ENCODE measurements at regions not wholly inside any gene's neighbourhood (a gene's known extent, or its start where the extent isn't known, plus 50 kb on each side); places are given as distances from the start of the nearest gene placed in this dataset.

- Histone ChIP-seq H3K27ac (ENCODE audit: low read depth, low read length) (no peak overlapping the region), H3K18ac (ENCODE audit: extremely low read depth, low read length) (no peak overlapping the region), H3K14ac (ENCODE audit: insufficient read length) (no peak overlapping the region), H4K5ac (ENCODE audit: insufficient read length, low read depth, low read length) (no peak overlapping the region), H4K20me1 (replicated peaks in 1 of 2; ENCODE audit: control insufficient read depth in 1 of 2, insufficient read depth in 2 of 2, low read length in 2 of 2) (no peaks in the 10 kb centered on the region), H3K4ac (replicated peaks; ENCODE audit: insufficient read length, low read depth, low read length) (no peak overlapping the region), H2AK5ac (ENCODE audit: low read depth, low read length) (no peak overlapping the region), H3K27me3 (replicated peaks in 1 of 4; ENCODE audit: control insufficient read depth in 3 of 4, extremely low read depth in 1 of 4, insufficient read depth in 3 of 4, low read length in 3 of 4) (no peaks in the 10 kb centered on the region), H3K4me3 (ENCODE audit: extremely low read depth in 1 of 4, insufficient read depth in 2 of 4, low read depth in 3 of 4, low read length in 4 of 4) (no peak overlapping the region), H4K8ac (ENCODE audit: extremely low read depth, insufficient read depth, low read length) (no peak overlapping the region), H2BK20ac (ENCODE audit: low read length) (no peak overlapping the region), H2BK12ac (ENCODE audit: low read depth, low read length) (no peak overlapping the region), H2BK120ac (replicated peaks; ENCODE audit: low read depth, low read length) (no peak overlapping the region), H3K79me1 (ENCODE audit: low read depth, low read length) (no peaks in the 10 kb centered on the region), H3K23ac (ENCODE audit: insufficient read length) (no peak overlapping the region), H3K36me3 (ENCODE audit: control insufficient read depth in 2 of 4, insufficient read depth in 4 of 4, low read length in 3 of 4) (no peaks in the 10 kb centered on the region), H3K56ac (replicated peaks; ENCODE audit: insufficient read length, low read depth, low read length) (no peak overlapping the region), H2BK5ac (ENCODE audit: low read depth, low read length) (no peak overlapping the region), H3K23me2 (ENCODE audit: low read depth, low read length) (no peaks in the 10 kb centered on the region), H3K4me1 (replicated peaks in 1 of 4; ENCODE audit: control insufficient read depth in 3 of 4, insufficient read depth in 4 of 4, low read length in 3 of 4) (no peaks in the 10 kb centered on the region), H3K79me2 (ENCODE audit: control insufficient read depth in 1 of 2, insufficient read depth in 2 of 2, low read length in 2 of 2) (no peaks in the 10 kb centered on the region), H4K91ac (replicated peaks; ENCODE audit: insufficient read length, low read length) (no peak overlapping the region), H2BK15ac (ENCODE audit: low read length) (no peak overlapping the region), H3K4me2 (ENCODE audit: insufficient read depth in 1 of 2, low read depth in 2 of 2, low read length in 2 of 2) (no peak overlapping the region), H3K9ac (replicated peaks in 1 of 4; ENCODE audit: extremely low read depth in 1 of 4, low read depth in 3 of 4, low read length in 3 of 4) (no peak overlapping the region), H3K9me3 (ENCODE audit: insufficient read depth in 2 of 2, low read depth in 1 of 2, low read length in 1 of 2) (no peaks in the 10 kb centered on the region), H2AFZ (ENCODE audit: low read length) (no peak overlapping the region)
- DNase-seq (ENCODE audit: low read depth in 1 of 2, low spot score in 2 of 2) (no peak), FAIRE-seq (no peak)
- ChIA-PET POLR2A (ENCODE audit: partially characterized antibody) (no interaction called here), CTCF (ENCODE audit: partially characterized antibody) (no interaction called here)
- 100% methylated on average over 1 of the region's 1 CpG; no CpG with 5 or more reads in 1 of the 2 experiments for WGBS, 2 experiments (ENCODE audit: extremely low coverage in 1 of 2, insufficient coverage in 1 of 2, insufficient read length in 1 of 2, insufficient replicate concordance in 2 of 2, low coverage in 1 of 2, low lambda C conversion rate in 2 of 2, missing lambda C conversion rate in 1 of 2)
- TF ChIP-seq SP4 (IDR thresholded peaks at IDR 0.05; ENCODE audit: low read length) (no peak), HDAC6 (IDR thresholded peaks at IDR 0.05; ENCODE audit: low read depth, low read length) (no peak), PHF8 (conservative IDR thresholded peaks at IDR 0.05; ENCODE audit: low read depth, low read length) (no peak), CTCF (IDR thresholded peaks at IDR 0.05; ENCODE audit: control extremely low read depth in 1 of 3, insufficient read depth in 1 of 3, low read depth in 1 of 3, low read length in 3 of 3) (no peak), CBX5 (IDR thresholded peaks at IDR 0.05; ENCODE audit: low read depth, low read length) (no peak), SP2 (IDR thresholded peaks at IDR 0.05; ENCODE audit: low read length) (no peak), RBBP5 (IDR thresholded peaks at IDR 0.05; ENCODE audit: borderline replicate concordance, low read depth, low read length) (no peak), SRF (IDR thresholded peaks at IDR 0.05; ENCODE audit: low read depth, low read length) (no peak), POLR2A (IDR thresholded peaks at IDR 0.05; ENCODE audit: control extremely low read depth in 1 of 2, low read depth in 2 of 2, low read length in 2 of 2) (no peak), EGR1 (IDR thresholded peaks at IDR 0.05; ENCODE audit: borderline replicate concordance, low read depth, low read length) (no peak), SIRT6 (IDR thresholded peaks at IDR 0.05; ENCODE audit: low read length) (no peak), ZNF274 (IDR thresholded peaks at IDR 0.05; ENCODE audit: borderline replicate concordance, extremely low read depth, low read length) (no peak), USF2 (IDR thresholded peaks at IDR 0.05; ENCODE audit: low read length) (no peak)
These were observed 399.2 kb upstream of the JAG1 start for GRCh38 chr20:11072982-11073381.

Measured in H1 (cell line).